ENCODE measurements at regions not wholly inside any gene's neighbourhood (a gene's known extent, or its start where the extent isn't known, plus 50 kb on each side); places are given as distances from the start of the nearest gene placed in this dataset.
A peak's percentile ranks its signal among the peaks of the same experiment; 100 is the strongest.

- no peak overlapping the region for H3K4me3 ChIP-seq (ENCODE audit: low read depth in 1 of 2, low read length in 1 of 2)
- no peaks in the 10 kb centered on the region for H3K9me3 ChIP-seq
Observed at GRCh38 chr14:85308531-85309300, 221.2 kb upstream of the FLRT2 start.

GRCh38 chr14:85310491-85311272 is 219.3 kb upstream of the FLRT2 start:
- Histone ChIP-seq H3K4me1 (ENCODE audit: control insufficient read depth in 1 of 2, insufficient read depth in 1 of 2, low read depth in 1 of 2, low read length in 1 of 2) (peaks cover 11 to 17% of the 10 kb centered on the region in 2 experiments), H3K36me3 (no peaks in the 10 kb centered on the region), H3K9me3 (no peaks in the 10 kb centered on the region), H3K27ac (no peak overlapping the region), H3K27me3 (no peaks in the 10 kb centered on the region), H3K4me3 (ENCODE audit: low read depth in 1 of 2, low read length in 1 of 2) (no peak overlapping the region)
- no peak for TF ChIP-seq CTCF (IDR thresholded peaks at IDR 0.05)

More at GRCh38 chr14:85308531-85309300, 221.2 kb upstream of the FLRT2 start:
- H3K27ac ChIP-seq, result no peak overlapping the region
- H3K36me3 ChIP-seq, result no peaks in the 10 kb centered on the region
- TF ChIP-seq CTCF (IDR thresholded peaks at IDR 0.05), result no peak
- H3K4me1 ChIP-seq (ENCODE audit: control insufficient read depth in 1 of 2, insufficient read depth in 1 of 2, low read depth in 1 of 2, low read length in 1 of 2), result peaks cover 0 to 7% of the 10 kb centered on the region in 2 experiments
- no peaks in the 10 kb centered on the region for H3K27me3 ChIP-seq

- H3K9me3 ChIP-seq, result no peaks in the 10 kb centered on the region
- H3K27me3 ChIP-seq, result no peaks in the 10 kb centered on the region
- H3K27ac ChIP-seq, result no peak overlapping the region
- H3K4me3 ChIP-seq (ENCODE audit: low read depth in 1 of 2, low read length in 1 of 2), result no peak overlapping the region
- no peaks in the 10 kb centered on the region for H3K36me3 ChIP-seq
- peaks cover 25 to 29% of the 10 kb centered on the region in 2 experiments for H3K4me1 ChIP-seq (ENCODE audit: control insufficient read depth in 1 of 2, insufficient read depth in 1 of 2, low read depth in 1 of 2, low read length in 1 of 2)
- TF ChIP-seq CTCF (IDR thresholded peaks at IDR 0.05), result no peak
Observed at GRCh38 chr14:85313560-85314207, 216.3 kb upstream of the FLRT2 start.

- peak overlapping the region; percentile 84 for H3K27ac ChIP-seq
- H3K9me3 ChIP-seq, result no peaks in the 10 kb centered on the region
- no peaks in the 10 kb centered on the region for H3K36me3 ChIP-seq
- no peak overlapping the region for H3K4me3 ChIP-seq (ENCODE audit: low read depth in 1 of 2, low read length in 1 of 2)
- TF ChIP-seq CTCF (IDR thresholded peaks at IDR 0.05), result no peak
- H3K4me1 ChIP-seq (ENCODE audit: control insufficient read depth in 1 of 2, insufficient read depth in 1 of 2, low read depth in 1 of 2, low read length in 1 of 2), result peaks cover 37 to 38% of the 10 kb centered on the region in 2 experiments
- no peaks in the 10 kb centered on the region for H3K27me3 ChIP-seq
Observed at GRCh38 chr14:85315290-85315689, 214.7 kb upstream of the FLRT2 start.

- Histone ChIP-seq H3K27me3 (no peaks in the 10 kb centered on the region), H3K4me3 (ENCODE audit: low read depth in 1 of 2, low read length in 1 of 2) (no peak overlapping the region), H3K36me3 (no peaks in the 10 kb centered on the region), H3K4me1 (ENCODE audit: control insufficient read depth in 1 of 2, insufficient read depth in 1 of 2, low read depth in 1 of 2, low read length in 1 of 2) (peaks cover 42% of the 10 kb centered on the region in 2 experiments), H3K27ac (peak overlapping the region; percentile 84), H3K9me3 (no peaks in the 10 kb centered on the region)
- no peak for TF ChIP-seq CTCF (IDR thresholded peaks at IDR 0.05)
Observed at GRCh38 chr14:85315733-85316290, 214.1 kb upstream of the FLRT2 start.
